ENCODE measurements at regions not wholly inside any gene's neighbourhood (a gene's known extent, or its start where the extent isn't known, plus 50 kb on each side); places are given as distances from the start of the nearest gene placed in this dataset.

DNA sequence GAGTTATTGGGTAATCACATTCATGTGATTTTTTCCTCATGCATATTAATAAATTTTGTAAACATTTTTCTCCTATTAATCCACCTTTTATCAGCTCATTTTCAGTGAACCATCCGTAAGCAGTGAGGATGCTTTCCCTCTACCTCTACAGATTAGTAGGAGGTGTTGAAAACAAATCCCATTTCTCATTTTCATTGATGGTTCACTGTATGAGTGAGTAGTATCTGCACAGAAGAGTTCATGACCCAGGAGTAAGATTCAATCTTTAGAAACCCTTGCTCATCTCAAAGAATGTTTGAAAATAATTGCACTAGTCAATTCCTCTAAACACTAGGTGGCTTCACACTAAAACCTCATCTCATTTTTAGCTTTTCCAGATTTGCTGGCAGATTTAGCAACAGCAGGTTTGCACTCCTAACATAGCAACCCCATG is 440.0 kb downstream of the HAO1 start:
- CTCF ChIA-PET, result no interaction called here
- Histone ChIP-seq H3K9me3 (ENCODE audit: control insufficient read depth, insufficient read depth, low read length) (no peaks in the 10 kb centered on the region), H3K4me3 (ENCODE audit: low read depth, low read length) (no peak overlapping the region), H3K27ac (ENCODE audit: low read depth, low read length) (no peak overlapping the region), H3K27me3 (ENCODE audit: control insufficient read depth, insufficient read depth, low read length) (no peaks in the 10 kb centered on the region)
- DNase-seq (ENCODE audit: low read depth, low spot score), result no peak
- POLR2A ChIA-PET, result no interaction called here
- TF ChIP-seq, protein P1, sequence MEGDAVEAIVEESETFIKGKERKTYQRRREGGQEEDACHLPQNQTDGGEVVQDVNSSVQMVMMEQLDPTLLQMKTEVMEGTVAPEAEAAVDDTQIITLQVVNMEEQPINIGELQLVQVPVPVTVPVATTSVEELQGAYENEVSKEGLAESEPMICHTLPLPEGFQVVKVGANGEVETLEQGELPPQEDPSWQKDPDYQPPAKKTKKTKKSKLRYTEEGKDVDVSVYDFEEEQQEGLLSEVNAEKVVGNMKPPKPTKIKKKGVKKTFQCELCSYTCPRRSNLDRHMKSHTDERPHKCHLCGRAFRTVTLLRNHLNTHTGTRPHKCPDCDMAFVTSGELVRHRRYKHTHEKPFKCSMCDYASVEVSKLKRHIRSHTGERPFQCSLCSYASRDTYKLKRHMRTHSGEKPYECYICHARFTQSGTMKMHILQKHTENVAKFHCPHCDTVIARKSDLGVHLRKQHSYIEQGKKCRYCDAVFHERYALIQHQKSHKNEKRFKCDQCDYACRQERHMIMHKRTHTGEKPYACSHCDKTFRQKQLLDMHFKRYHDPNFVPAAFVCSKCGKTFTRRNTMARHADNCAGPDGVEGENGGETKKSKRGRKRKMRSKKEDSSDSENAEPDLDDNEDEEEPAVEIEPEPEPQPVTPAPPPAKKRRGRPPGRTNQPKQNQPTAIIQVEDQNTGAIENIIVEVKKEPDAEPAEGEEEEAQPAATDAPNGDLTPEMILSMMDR (IDR thresholded peaks at IDR 0.05; ENCODE audit: low read depth, low read length), result no peak

DNA sequence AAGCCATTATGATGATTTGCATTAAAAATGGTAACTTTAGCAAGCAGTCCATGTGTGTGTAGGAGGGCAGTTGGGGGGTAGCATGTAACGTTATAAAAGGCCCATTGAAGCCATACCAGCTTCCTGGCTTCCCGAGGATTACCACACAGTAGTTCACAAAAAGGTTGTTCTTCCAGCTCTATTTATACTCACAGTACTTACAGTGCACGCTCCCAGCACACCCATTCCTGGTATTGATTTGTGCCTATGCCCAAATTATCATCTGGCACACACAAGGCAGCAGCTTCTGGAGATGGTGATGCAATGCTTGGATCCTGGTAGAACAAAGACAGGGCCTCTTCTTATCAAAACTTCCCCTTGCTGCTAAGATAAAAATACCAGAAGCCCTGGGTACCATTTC is 436.8 kb downstream of the HAO1 start:
- ChIA-PET CTCF (no interaction called here), POLR2A (no interaction called here)
- TF ChIP-seq, protein P1 (IDR thresholded peaks at IDR 0.05; ENCODE audit: low read depth, low read length), result no peak
- Histone ChIP-seq H3K27me3 (ENCODE audit: control insufficient read depth, insufficient read depth, low read length) (no peaks in the 10 kb centered on the region), H3K4me3 (ENCODE audit: low read depth, low read length) (no peak overlapping the region), H3K9me3 (ENCODE audit: control insufficient read depth, insufficient read depth, low read length) (no peaks in the 10 kb centered on the region), H3K27ac (ENCODE audit: low read depth, low read length) (no peak overlapping the region)
- no peak for DNase-seq (ENCODE audit: low read depth, low spot score)

DNA sequence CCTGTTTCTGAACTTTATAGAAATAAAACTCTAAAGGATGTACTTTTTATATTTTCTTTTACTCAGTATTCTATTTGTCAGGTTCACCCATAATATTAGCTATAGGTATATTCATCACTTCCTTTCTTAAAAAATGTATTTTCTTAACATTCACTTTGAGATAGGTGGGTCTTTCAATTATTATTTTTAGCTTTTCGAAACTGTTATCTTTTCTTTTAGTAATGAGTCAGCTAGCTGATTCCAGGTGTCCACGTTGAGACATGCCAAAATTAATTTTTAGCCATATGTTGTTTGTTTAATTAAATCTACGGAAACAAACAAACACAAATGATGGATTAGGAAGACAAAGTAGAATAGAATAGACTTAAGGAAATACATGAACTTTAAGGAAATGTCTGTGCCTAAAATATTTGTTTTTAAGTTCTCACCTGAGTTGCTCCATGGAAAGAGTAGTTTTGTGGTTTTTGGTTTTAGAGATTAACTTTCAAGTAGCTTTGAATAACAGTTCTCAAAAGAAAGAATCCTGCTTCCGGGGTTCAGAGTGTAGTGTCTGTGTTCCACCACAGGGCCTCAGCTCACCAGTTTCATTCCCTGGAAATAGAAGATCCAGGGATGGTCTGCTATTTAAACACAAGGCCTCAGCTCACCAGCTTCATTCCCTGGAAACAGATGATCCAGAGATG is 435.0 kb downstream of the HAO1 start:
- TF ChIP-seq, protein P1 (IDR thresholded peaks at IDR 0.05; ENCODE audit: low read depth, low read length), result no peak
- POLR2A ChIA-PET, result no interaction called here

DNA sequence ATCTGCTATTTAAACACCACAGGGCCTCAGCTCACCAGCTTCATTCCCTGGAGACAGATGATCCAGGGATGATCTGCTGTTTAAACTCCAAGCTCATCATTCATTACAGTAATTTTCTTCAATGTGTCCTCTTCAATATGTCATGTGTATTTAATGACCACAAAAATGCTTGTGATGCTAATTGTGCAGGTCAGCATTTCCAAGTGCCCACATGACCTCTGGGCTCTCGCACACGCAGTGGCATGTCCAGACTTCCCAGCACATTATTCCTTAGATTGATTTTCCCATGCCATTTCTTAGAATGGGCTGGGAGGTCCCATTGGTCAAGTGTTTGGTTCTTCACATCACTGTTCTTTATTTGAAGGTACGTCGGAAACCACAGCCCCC is 434.4 kb downstream of the HAO1 start:
- TF ChIP-seq, protein P1 (IDR thresholded peaks at IDR 0.05; ENCODE audit: low read depth, low read length), result no peak
- Histone ChIP-seq H3K4me3 (ENCODE audit: low read depth, low read length) (no peak overlapping the region), H3K27ac (ENCODE audit: low read depth, low read length) (no peak overlapping the region), H3K9me3 (ENCODE audit: control insufficient read depth, insufficient read depth, low read length) (no peaks in the 10 kb centered on the region), H3K27me3 (ENCODE audit: control insufficient read depth, insufficient read depth, low read length) (no peaks in the 10 kb centered on the region)
- ChIA-PET POLR2A (no interaction called here), CTCF (no interaction called here)
- DNase-seq (ENCODE audit: low read depth, low spot score), result no peak

More for the DNA sequence above, 435.0 kb downstream of the HAO1 start:
- no peaks in the 10 kb centered on the region for H3K9me3 ChIP-seq (ENCODE audit: control insufficient read depth, insufficient read depth, low read length)
- H3K4me3 ChIP-seq (ENCODE audit: low read depth, low read length), result no peak overlapping the region
- no peak for DNase-seq (ENCODE audit: low read depth, low spot score)
- CTCF ChIA-PET, result no interaction called here
- H3K27ac ChIP-seq (ENCODE audit: low read depth, low read length), result no peak overlapping the region
- H3K27me3 ChIP-seq (ENCODE audit: control insufficient read depth, insufficient read depth, low read length), result no peaks in the 10 kb centered on the region

DNA sequence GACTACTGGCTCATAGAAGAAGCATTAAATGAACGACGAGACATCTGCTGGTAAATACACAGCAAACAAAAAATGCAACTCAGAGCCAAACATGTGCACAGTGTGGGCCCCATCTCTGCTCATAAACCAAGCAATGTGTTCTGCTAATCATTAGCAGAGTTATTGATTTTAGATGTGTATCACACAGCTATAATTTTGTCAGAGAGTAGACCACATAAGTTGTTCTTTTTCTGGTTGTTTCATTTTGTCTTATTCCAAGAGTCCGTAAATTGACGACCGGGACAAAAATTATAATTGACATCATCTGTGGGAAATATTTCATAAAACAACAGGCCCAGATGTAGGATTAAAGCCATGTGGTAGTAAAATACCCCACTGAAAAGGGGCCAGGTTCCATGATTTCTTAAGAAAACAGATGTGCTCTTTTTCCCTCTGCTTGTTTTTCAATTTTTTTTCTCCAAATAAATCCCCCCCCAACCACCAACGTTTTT is 423.6 kb downstream of the HAO1 start:
- Histone ChIP-seq H3K27ac (ENCODE audit: low read depth, low read length) (no peak overlapping the region), H3K4me3 (ENCODE audit: low read depth, low read length) (no peak overlapping the region), H3K27me3 (ENCODE audit: control insufficient read depth, insufficient read depth, low read length) (no peaks in the 10 kb centered on the region), H3K9me3 (ENCODE audit: control insufficient read depth, insufficient read depth, low read length) (no peaks in the 10 kb centered on the region)
- ChIA-PET CTCF (no interaction called here), POLR2A (no interaction called here)
- TF ChIP-seq, protein P1 (IDR thresholded peaks at IDR 0.05; ENCODE audit: low read depth, low read length), result no peak
- no peak for DNase-seq (ENCODE audit: low read depth, low spot score)
